ENCODE measurements at regions not wholly inside any gene's neighbourhood (a gene's known extent, or its start where the extent isn't known, plus 50 kb on each side); places are given as distances from the start of the nearest gene placed in this dataset.

- DNase-seq (ENCODE audit: low read depth) = no peak
These were observed 930.3 kb upstream of the PCDH9 start for GRCh38 chr13:68160466-68160865.

- no peak for DNase-seq (ENCODE audit: low read depth)
These were observed 922.3 kb upstream of the PCDH9 start for GRCh38 chr13:68152414-68152813.

DNA sequence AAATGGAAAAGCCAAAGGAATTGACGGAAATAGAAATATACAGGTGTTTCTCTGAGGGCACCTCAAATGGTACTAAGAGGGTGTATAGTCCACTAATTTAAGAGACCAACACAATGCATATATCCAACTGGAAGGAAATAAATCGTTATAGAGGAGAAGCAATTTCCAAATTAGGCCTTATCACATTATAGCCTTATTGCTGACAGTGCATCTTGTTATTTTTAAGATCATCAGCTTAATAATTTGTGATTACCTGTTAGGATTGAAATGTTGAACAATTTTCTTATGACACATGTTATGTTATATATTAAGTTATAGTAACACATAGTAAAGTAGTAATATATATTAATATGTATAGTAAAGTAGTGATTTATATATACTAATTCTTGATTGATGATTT is 915.7 kb upstream of the PCDH9 start:
- no peak for DNase-seq (ENCODE audit: low read depth)

DNA sequence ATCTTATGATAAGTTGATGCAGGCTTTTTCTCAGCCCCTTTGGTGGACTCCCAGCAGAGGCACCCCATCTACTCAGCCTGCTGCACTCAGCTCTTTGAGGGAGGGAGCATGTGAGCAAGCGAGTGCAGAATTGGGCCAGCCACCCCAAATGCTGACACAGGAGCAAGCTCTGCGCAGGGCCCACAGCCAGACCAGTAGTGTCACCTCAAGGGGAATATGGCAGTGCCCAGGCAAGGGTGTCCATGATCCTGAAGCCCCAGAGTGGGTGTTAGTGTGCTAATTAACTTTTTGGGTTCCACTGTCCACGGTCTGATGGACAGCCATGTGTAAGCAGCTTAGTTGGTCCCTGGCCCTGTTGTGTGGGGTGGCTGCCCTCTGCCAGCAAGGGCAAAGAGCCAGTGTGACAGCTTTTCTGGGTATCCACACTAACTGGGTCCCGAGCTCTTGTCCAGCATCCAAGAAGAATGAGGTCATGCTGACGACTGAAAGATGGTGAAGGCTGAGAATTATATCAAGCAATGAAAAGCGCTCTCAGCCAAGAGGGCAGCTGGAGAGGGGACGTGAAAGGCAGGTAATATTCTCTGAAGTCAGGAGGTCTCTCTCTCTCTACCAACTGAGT is 898.3 kb upstream of the PCDH9 start:
- DNase-seq (ENCODE audit: low read depth) = no peak

DNA sequence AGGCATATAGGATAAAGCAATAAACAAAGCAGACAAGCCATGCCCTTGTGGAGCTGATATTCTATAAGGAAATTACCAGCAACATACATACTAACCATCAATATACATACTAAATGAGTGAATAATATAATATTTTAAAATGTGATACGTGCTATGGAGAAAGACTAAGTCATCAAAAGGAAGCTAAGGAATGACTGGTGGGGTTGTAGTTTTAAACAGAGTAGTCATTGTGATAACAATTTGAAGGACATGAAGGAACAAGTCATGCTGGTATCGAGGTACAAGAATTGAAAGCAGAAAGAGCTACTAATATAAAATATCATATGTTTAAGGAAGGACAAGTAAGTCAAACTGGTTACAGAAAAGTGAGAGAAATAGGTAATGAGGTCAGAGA is 894.9 kb upstream of the PCDH9 start:
- DNase-seq (ENCODE audit: low read depth) = no peak

- no peak for DNase-seq (ENCODE audit: low read depth)
These were observed 894.4 kb upstream of the PCDH9 start for GRCh38 chr13:68124437-68125086.

- no peak for DNase-seq (ENCODE audit: low read depth)
These were observed 880.1 kb upstream of the PCDH9 start for GRCh38 chr13:68110178-68110768.

DNA sequence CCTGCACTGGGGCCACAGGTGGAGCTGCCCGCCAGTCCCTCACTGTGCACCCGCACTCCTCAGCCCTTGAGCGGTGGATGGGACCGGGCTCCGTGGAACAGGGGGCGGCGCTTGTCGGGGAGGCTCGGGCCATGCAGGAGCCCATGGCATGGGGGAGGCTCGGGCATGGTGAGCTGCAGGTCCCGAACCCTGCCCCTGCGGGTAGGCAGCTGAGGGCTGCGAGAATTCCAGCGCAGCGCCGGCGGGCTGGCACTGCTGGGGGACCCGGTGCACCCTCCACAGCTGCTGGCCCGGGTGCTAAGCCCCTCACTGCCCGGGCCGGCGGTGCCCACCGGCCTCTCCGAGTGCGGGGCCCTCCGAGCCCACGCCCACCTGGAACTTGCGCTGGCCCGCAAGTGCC is 877.5 kb upstream of the PCDH9 start:
- no peak for DNase-seq (ENCODE audit: low read depth)

DNA sequence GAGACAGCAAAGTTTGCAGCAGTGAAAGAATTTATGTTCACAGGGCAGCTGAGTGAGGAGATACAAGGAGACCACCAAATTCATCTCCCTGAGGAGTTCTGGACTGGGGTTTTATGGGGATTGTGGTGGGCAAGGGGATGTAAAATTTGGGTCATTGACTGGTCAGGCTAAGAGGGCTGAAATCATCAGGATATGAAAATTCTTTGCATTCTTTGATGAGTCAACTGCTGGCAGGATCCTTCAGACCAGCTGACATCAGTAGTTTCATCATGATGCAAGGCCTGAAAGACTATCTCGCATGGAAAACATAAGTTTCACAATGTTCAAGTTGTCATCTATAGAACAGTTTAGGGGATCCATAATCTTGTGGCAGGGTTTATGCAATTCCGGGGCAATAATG is 869.5 kb upstream of the PCDH9 start:
- DNase-seq (ENCODE audit: low read depth) = no peak

GRCh38 chr13:68081061-68081460 is 850.9 kb upstream of the PCDH9 start:
- no peak for DNase-seq (ENCODE audit: low read depth)

- DNase-seq (ENCODE audit: low read depth) = no peak
These were observed 848.7 kb upstream of the PCDH9 start for GRCh38 chr13:68078874-68079273.

- DNase-seq (ENCODE audit: low read depth) = no peak
These were observed 848.3 kb upstream of the PCDH9 start for GRCh38 chr13:68078469-68078868.

- no peak for DNase-seq (ENCODE audit: low read depth)
These were observed 845.9 kb upstream of the PCDH9 start for GRCh38 chr13:68076046-68076445.

DNA sequence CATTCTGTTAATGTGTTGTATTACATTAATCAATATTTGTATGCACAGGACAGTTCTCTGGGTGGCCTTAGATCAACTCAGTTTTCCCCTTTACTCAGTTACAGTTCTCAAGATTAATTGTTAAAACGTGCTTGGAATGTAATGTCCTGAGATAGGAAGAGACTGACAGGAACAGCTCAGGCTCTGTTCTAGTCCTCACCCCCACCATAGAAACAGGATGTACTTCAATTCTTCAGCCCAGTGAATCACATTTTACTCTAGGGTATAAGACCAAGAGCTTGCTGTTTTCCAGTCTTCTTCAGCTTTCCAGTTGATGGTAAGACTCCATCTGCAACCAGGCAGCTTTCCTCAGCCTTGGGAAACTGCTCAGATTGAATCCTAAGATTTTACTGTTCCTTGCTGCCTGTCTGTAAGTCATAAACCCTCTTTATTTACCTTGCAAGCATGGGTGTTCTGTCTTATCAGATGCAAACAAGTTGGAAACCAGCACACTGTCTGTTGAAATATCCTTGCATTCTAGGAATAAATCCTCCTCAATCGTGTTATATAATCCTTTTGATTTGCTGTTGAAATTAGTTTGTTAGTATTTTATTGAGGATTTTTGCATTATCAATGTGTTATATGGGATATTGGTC is 836.9 kb upstream of the PCDH9 start:
- DNase-seq (ENCODE audit: low read depth) = no peak

GRCh38 chr13:68064001-68064770 is 834.0 kb upstream of the PCDH9 start:
- DNase-seq (ENCODE audit: low read depth) = no peak

DNA sequence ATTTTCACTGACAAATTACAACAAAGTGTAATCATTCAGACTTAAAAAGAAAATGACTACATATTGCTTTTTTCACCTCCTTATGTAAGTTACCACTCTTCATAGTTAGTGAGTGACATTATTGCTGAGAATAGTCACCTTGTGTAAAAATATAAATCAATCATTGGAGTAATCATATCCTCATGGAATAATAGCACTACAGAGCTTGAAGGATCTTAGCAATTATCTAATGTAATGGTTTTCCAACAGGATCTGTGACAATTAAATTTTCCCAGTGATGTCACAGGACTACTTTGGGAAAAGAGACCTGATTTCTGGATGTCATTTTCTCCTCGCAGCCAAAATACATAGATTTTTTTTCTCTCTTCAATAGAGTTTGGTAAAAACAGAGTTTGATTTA is 833.0 kb upstream of the PCDH9 start:
- no peak for DNase-seq (ENCODE audit: low read depth)

DNA sequence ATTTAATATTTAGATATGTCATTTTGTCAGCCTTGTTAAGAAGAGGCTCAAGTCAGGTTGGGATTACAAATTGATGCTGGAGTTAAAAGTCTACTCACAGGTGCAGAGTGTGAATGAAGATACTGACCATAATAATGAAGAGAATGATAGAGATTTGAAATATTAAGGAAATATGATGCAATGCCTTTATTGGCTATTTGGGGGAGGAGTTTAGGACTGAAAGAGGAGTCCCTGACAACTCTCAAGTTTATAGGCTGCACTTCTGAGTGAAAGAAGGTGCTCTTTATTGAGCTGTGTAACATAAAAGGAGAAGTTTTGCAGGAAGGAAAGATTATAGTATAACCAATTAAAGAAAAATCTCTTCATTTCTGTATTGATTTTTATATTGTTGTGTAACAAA is 827.7 kb upstream of the PCDH9 start:
- no peak for DNase-seq (ENCODE audit: low read depth)

DNA sequence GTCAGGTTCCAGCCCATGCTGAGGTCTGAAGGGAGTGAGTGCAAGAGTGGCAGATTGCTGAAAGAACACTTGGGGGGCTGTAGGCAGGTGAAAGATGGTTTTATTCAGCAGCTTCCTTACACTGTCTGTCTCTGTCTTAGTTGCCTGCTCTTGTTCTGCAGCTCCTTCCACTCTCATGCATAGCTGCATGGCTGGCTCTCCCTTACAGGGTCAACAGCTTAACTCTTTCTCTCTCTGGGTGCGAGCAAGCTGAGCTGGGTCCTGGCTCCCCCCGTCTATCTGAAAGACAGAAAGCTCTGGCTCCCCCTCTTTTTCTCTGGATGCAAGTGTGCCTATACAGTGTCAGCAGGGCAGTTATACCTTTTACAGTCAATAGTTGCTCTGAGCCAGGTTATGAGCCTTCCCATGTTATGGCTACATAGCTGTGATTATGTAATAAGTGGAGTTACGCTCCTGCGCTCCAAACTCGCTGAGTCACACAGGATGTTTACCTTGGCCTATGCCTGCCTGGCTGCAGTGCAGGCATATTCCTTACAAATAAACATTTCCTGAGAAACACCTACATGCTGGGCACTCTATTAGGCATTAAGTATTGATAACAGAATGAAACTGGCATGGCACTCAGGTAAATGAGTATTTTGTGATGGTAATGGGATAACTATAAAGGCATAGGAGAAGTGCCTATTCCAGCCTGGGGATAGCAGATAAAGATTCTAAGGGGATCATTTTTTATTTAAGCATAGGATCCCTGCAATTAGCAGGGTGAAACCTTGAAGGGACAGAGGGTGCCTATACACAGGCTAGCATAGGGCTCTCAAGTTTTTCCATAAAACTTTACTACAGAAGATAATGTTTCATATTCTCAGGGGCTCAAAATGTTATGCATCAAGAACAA is 826.9 kb upstream of the PCDH9 start:
- DNase-seq (ENCODE audit: low read depth) = no peak

DNA sequence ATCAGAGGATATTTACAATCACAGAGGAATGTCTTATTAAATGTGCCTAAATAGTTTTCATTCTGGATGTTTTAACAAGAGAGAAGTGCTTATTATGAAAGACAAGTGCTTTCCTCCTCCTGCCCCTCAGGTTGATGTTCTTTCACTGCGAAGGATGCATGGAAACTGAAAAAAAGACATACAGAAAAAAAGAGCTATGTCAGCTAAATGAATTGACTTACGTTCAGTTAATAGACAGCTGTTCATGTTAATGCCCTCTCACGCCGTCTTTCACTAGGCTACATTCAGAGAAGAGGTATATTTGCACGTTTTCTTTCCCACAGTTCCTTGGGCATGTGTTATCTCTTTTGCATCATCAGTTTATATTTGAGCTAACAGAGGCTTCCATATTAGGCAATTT is 821.8 kb upstream of the PCDH9 start:
- DNase-seq (ENCODE audit: low read depth) = no peak

DNA sequence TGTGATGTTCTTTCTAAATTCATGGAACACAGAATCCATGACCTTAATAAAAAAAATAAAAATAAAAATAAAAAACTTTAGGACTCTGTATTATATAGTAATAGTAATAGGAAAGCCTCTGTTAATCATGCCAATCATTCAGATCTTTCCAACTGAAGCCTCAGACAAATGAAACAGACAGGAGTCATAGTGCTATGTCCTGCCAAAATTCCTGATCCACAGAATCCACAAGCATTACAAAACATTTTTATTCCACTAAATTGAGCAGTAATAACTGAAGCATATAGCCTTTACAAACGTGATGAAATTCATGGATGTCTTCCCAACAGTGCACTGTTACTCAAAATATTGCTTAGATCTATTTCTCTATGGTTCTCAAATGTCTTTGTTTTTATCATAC is 820.6 kb upstream of the PCDH9 start:
- no peak for DNase-seq (ENCODE audit: low read depth)

GRCh38 chr13:68048802-68049359 is 818.7 kb upstream of the PCDH9 start:
- no peak for DNase-seq (ENCODE audit: low read depth)
